Thyroid gland (tissue), 4 donors: ENCODE measurements at regions not wholly inside any gene's neighbourhood (a gene's known extent, or its start where the extent isn't known, plus 50 kb on each side); places are given as distances from the start of the nearest gene placed in this dataset.

ENCODE experiments used
- DNase-seq, 2 donors: peaks; one replicate each; pipeline ENCODE4 v3.0.0-alpha.2; 2019
- H3K27ac ChIP-seq, 3 donors: fragments of 200-600 bp; sonication (generic); 1 replicate in 2 of 3; 2 replicates in 1 of 3; pipeline ENCODE4 v1.5.1; 2016 to 2019; ENCODE audit warnings: mild to moderate bottlenecking in 1 of 3, moderate library complexity in 1 of 3
- H3K27me3 ChIP-seq: fragments of 200-600 bp; sonication (generic); one replicate; pipeline ENCODE4 v1.5.1; 2019
- H3K36me3 ChIP-seq, 2 donors: fragments of 200-600 bp; sonication (generic); one replicate each; pipeline ENCODE4 v1.5.1; 2016 to 2019
- H3K4me1 ChIP-seq, 2 donors: fragments of 200-600 bp; sonication (generic); one replicate each; pipeline ENCODE4 v1.5.1; 2017 to 2019
- H3K4me3 ChIP-seq, 3 donors: fragments of 200-600 bp; sonication (generic); replicated peaks in 1 of 3; 1 replicate in 2 of 3; 2 replicates in 1 of 3; pipeline ENCODE4 v1.5.1; 2016; ENCODE audit warnings: mild to moderate bottlenecking in 1 of 3
- H3K9me3 ChIP-seq: fragments of 200-600 bp; sonication (generic); one replicate; pipeline ENCODE4 v1.5.1; 2017
- CTCF ChIP-seq, 6 experiments: fragments of 200-600 bp in 3 of 6; fragments of 450-650 bp in 3 of 6; sonication (generic) in 3 of 6; IDR thresholded peaks; one replicate each; pipeline ENCODE4 v1.5.1; 2016 to 2019; ENCODE audit warnings: antibody characterized with exemption in 6 of 6, mild to moderate bottlenecking in 2 of 6, inconsistent platforms in 1 of 6, moderate library complexity in 1 of 6
- POLR2A ChIP-seq, 2 donors: fragments of 450-650 bp; IDR thresholded peaks; one replicate each; pipeline ENCODE4 v1.6.1; 2017; ENCODE audit warnings: antibody characterized with exemption in 2 of 2, mild to moderate bottlenecking in 2 of 2, moderate library complexity in 1 of 2
- WGBS, 2 donors: methylation state at CpG; one replicate each; pipeline ENCODE4 v1.1.5; 2017; 5-methylcytosine and 5-hydroxymethylcytosine counted together
- intact Hi-C: fragments of 100-400 bp; cut with DNase I; formaldehyde crosslinking; loops from one replicate; pipeline ENCODE4 v1.15.1; 2023

- no peak for DNase-seq
- TF ChIP-seq POLR2A (IDR thresholded peaks at IDR 0.05) (no peak), CTCF (IDR thresholded peaks at IDR 0.05) (no peak)
- Histone ChIP-seq H3K27me3 (no peaks in the 10 kb centered on the region), H3K27ac (no peak overlapping the region), H3K9me3 (no peaks in the 10 kb centered on the region), H3K36me3 (no peaks in the 10 kb centered on the region), H3K4me1 (no peaks in the 10 kb centered on the region), H3K4me3 (no peak overlapping the region)
- 82 to 84% methylated on average over 12 to 16 of the region's 16 CpGs for WGBS, 2 donors
- intact Hi-C loops: no loop called here
These were observed 226.3 kb upstream of the HDAC4 start for GRCh38 chr2:239626961-239627592.

GRCh38 chr2:239625971-239626734 is 225.3 kb upstream of the HDAC4 start:
- Histone ChIP-seq H3K27me3 (no peaks in the 10 kb centered on the region), H3K36me3 (no peaks in the 10 kb centered on the region), H3K27ac (no peak overlapping the region), H3K4me3 (no peak overlapping the region), H3K9me3 (no peaks in the 10 kb centered on the region), H3K4me1 (no peaks in the 10 kb centered on the region)
- no peak for DNase-seq
- intact Hi-C loops: no loop called here
- TF ChIP-seq POLR2A (IDR thresholded peaks at IDR 0.05) (no peak), CTCF (IDR thresholded peaks at IDR 0.05) (no peak)
- 88 to 93% methylated on average over 3 to 8 of the region's 8 CpGs for WGBS, 2 donors

- Histone ChIP-seq H3K9me3 (no peaks in the 10 kb centered on the region), H3K27ac (no peak overlapping the region), H3K4me3 (no peak overlapping the region), H3K4me1 (no peaks in the 10 kb centered on the region), H3K27me3 (no peaks in the 10 kb centered on the region), H3K36me3 (no peaks in the 10 kb centered on the region)
- intact Hi-C loops: no loop called here
- TF ChIP-seq POLR2A (IDR thresholded peaks at IDR 0.05) (no peak), CTCF (IDR thresholded peaks at IDR 0.05) (no peak)
- 87 to 95% methylated on average over 17 of the region's 17 CpGs for WGBS, 2 donors
- DNase-seq: no peak
These were observed 224.5 kb upstream of the HDAC4 start for GRCh38 chr2:239625156-239625845.

- no peaks in the 10 kb centered on the region for H3K4me1 ChIP-seq
- intact Hi-C loops: no loop called here
- 94 to 96% methylated on average over 8 of the region's 8 CpGs for WGBS, 2 donors
- no peak for DNase-seq
- no peaks in the 10 kb centered on the region for H3K9me3 ChIP-seq
- H3K27me3 ChIP-seq: no peaks in the 10 kb centered on the region
- no peak overlapping the region for H3K4me3 ChIP-seq
- TF ChIP-seq CTCF (IDR thresholded peaks at IDR 0.05) (no peak), POLR2A (IDR thresholded peaks at IDR 0.05) (no peak)
- H3K36me3 ChIP-seq: no peaks in the 10 kb centered on the region
- no peak overlapping the region for H3K27ac ChIP-seq
These were observed 220.8 kb upstream of the HDAC4 start for GRCh38 chr2:239621611-239622010.

GRCh38 chr2:239619369-239619768 is 218.5 kb upstream of the HDAC4 start:
- Histone ChIP-seq H3K36me3 (no peaks in the 10 kb centered on the region), H3K4me3 (no peak overlapping the region), H3K27me3 (no peaks in the 10 kb centered on the region), H3K27ac (no peak overlapping the region), H3K9me3 (no peaks in the 10 kb centered on the region), H3K4me1 (no peaks in the 10 kb centered on the region)
- DNase-seq: no peak
- WGBS, 2 donors: 80 to 92% methylated on average over 1 of the region's 1 CpG
- TF ChIP-seq POLR2A (IDR thresholded peaks at IDR 0.05) (no peak), CTCF (IDR thresholded peaks at IDR 0.05) (no peak)
- intact Hi-C loops: no loop called here
